ENCODE measurements at regions not wholly inside any gene's neighbourhood (a gene's known extent, or its start where the extent isn't known, plus 50 kb on each side); places are given as distances from the start of the nearest gene placed in this dataset.

GRCh38 chrX:43096830-43097229 is 318.9 kb upstream of the PPP1R2C start:
- no peak overlapping the region for H3K4me3 ChIP-seq
- H3K36me3 ChIP-seq: no peaks in the 10 kb centered on the region
- no peaks in the 10 kb centered on the region for H3K27me3 ChIP-seq
- H3K9me3 ChIP-seq: no peaks in the 10 kb centered on the region
- no peak for DNase-seq

GRCh38 chrX:43106009-43106408 is 328.0 kb upstream of the PPP1R2C start:
- Histone ChIP-seq H3K36me3 (no peaks in the 10 kb centered on the region), H3K9me3 (no peaks in the 10 kb centered on the region), H3K4me3 (no peak overlapping the region), H3K27me3 (no peaks in the 10 kb centered on the region)
- DNase-seq: no peak

GRCh38 chrX:43108828-43109227 is 330.9 kb upstream of the PPP1R2C start:
- Histone ChIP-seq H3K36me3 (no peaks in the 10 kb centered on the region), H3K27me3 (no peaks in the 10 kb centered on the region), H3K9me3 (no peaks in the 10 kb centered on the region), H3K4me3 (no peak overlapping the region)
- no peak for DNase-seq

GRCh38 chrX:43121637-43122036 is 343.7 kb upstream of the PPP1R2C start:
- H3K9me3 ChIP-seq: no peaks in the 10 kb centered on the region
- DNase-seq: no peak
- H3K36me3 ChIP-seq: no peaks in the 10 kb centered on the region
- no peak overlapping the region for H3K4me3 ChIP-seq
- no peaks in the 10 kb centered on the region for H3K27me3 ChIP-seq

- DNase-seq: no peak
- Histone ChIP-seq H3K36me3 (no peaks in the 10 kb centered on the region), H3K9me3 (no peaks in the 10 kb centered on the region), H3K4me3 (no peak overlapping the region), H3K27me3 (no peaks in the 10 kb centered on the region)
Observed at GRCh38 chrX:43139645-43140044, 361.7 kb upstream of the PPP1R2C start.

- no peaks in the 10 kb centered on the region for H3K36me3 ChIP-seq
- H3K27me3 ChIP-seq: no peaks in the 10 kb centered on the region
Observed at GRCh38 chrX:43140582-43140981, 362.6 kb upstream of the PPP1R2C start.

GRCh38 chrX:43141885-43142284 is 363.9 kb upstream of the PPP1R2C start:
- no peaks in the 10 kb centered on the region for H3K36me3 ChIP-seq
- H3K27me3 ChIP-seq: no peaks in the 10 kb centered on the region
- no peak overlapping the region for H3K4me3 ChIP-seq
- H3K9me3 ChIP-seq: no peaks in the 10 kb centered on the region
- no peak for DNase-seq

More at GRCh38 chrX:43140582-43140981, 362.6 kb upstream of the PPP1R2C start:
- Histone ChIP-seq H3K9me3 (no peaks in the 10 kb centered on the region), H3K4me3 (no peak overlapping the region)
- no peak for DNase-seq

- DNase-seq: no peak
- H3K27me3 ChIP-seq: no peaks in the 10 kb centered on the region
- H3K4me3 ChIP-seq: no peak overlapping the region
- no peaks in the 10 kb centered on the region for H3K36me3 ChIP-seq
- no peaks in the 10 kb centered on the region for H3K9me3 ChIP-seq
Observed at GRCh38 chrX:43148305-43148704, 370.3 kb upstream of the PPP1R2C start.

- Histone ChIP-seq H3K36me3 (no peaks in the 10 kb centered on the region), H3K4me3 (no peak overlapping the region), H3K9me3 (no peaks in the 10 kb centered on the region), H3K27me3 (no peaks in the 10 kb centered on the region)
- no peak for DNase-seq
Observed at GRCh38 chrX:43165343-43165920, 387.5 kb upstream of the PPP1R2C start.

GRCh38 chrX:43166874-43167273 is 388.9 kb upstream of the PPP1R2C start:
- Histone ChIP-seq H3K9me3 (no peaks in the 10 kb centered on the region), H3K36me3 (no peaks in the 10 kb centered on the region), H3K4me3 (no peak overlapping the region), H3K27me3 (no peaks in the 10 kb centered on the region)
- no peak for DNase-seq

GRCh38 chrX:43175434-43175833 is 397.5 kb upstream of the PPP1R2C start:
- Histone ChIP-seq H3K9me3 (no peaks in the 10 kb centered on the region), H3K27me3 (no peaks in the 10 kb centered on the region), H3K36me3 (no peaks in the 10 kb centered on the region), H3K4me3 (no peak overlapping the region)
- DNase-seq: no peak

- Histone ChIP-seq H3K36me3 (no peaks in the 10 kb centered on the region), H3K27me3 (no peaks in the 10 kb centered on the region), H3K9me3 (no peaks in the 10 kb centered on the region), H3K4me3 (no peak overlapping the region)
- no peak for DNase-seq
Observed at GRCh38 chrX:43176686-43177085, 398.7 kb upstream of the PPP1R2C start.

GRCh38 chrX:43188296-43188695 is 410.3 kb upstream of the PPP1R2C start:
- Histone ChIP-seq H3K9me3 (no peaks in the 10 kb centered on the region), H3K4me3 (no peak overlapping the region), H3K36me3 (no peaks in the 10 kb centered on the region), H3K27me3 (no peaks in the 10 kb centered on the region)
- DNase-seq: no peak

GRCh38 chrX:43211570-43211969 is 433.6 kb upstream of the PPP1R2C start:
- Histone ChIP-seq H3K36me3 (no peaks in the 10 kb centered on the region), H3K9me3 (no peaks in the 10 kb centered on the region), H3K27me3 (no peaks in the 10 kb centered on the region), H3K4me3 (no peak overlapping the region)
- DNase-seq: no peak

- Histone ChIP-seq H3K9me3 (no peaks in the 10 kb centered on the region), H3K36me3 (no peaks in the 10 kb centered on the region), H3K4me3 (no peak overlapping the region), H3K27me3 (no peaks in the 10 kb centered on the region)
- no peak for DNase-seq
Observed at GRCh38 chrX:43218198-43218597, 437.9 kb upstream of the MAOA start.

- Histone ChIP-seq H3K36me3 (no peaks in the 10 kb centered on the region), H3K4me3 (no peak overlapping the region), H3K27me3 (no peaks in the 10 kb centered on the region), H3K9me3 (no peaks in the 10 kb centered on the region)
- no peak for DNase-seq
Observed at GRCh38 chrX:43224496-43224895, 431.6 kb upstream of the MAOA start.

GRCh38 chrX:43225626-43226328 is 430.3 kb upstream of the MAOA start:
- Histone ChIP-seq H3K36me3 (no peaks in the 10 kb centered on the region), H3K27me3 (no peaks in the 10 kb centered on the region), H3K9me3 (no peaks in the 10 kb centered on the region), H3K4me3 (no peak overlapping the region)
- DNase-seq: no peak

- H3K27me3 ChIP-seq: no peaks in the 10 kb centered on the region
- no peaks in the 10 kb centered on the region for H3K36me3 ChIP-seq
- DNase-seq: no peak
- H3K9me3 ChIP-seq: no peaks in the 10 kb centered on the region
- no peak overlapping the region for H3K4me3 ChIP-seq
Observed at GRCh38 chrX:43238461-43238945, 417.6 kb upstream of the MAOA start.

Measured in MG63 (cell line).